ENCODE measurements at regions not wholly inside any gene's neighbourhood (a gene's known extent, or its start where the extent isn't known, plus 50 kb on each side); places are given as distances from the start of the nearest gene placed in this dataset.
"Not testable (repeated sequence)": the region's sequence is repeated elsewhere in the genome, so short reads cannot be mapped to it uniquely, and the experiment has no call there.

GRCh38 chr14:27836386-27836785 is 930.2 kb upstream of the FOXG1 start:
- no peak for DNase-seq (ENCODE audit: insufficient read length, low spot score)
- FAIRE-seq, result no peak
- TF ChIP-seq POLR2A (IDR thresholded peaks at IDR 0.05; ENCODE audit: low read depth, low read length), result no peak

GRCh38 chr14:27845241-27845850 is 921.2 kb upstream of the FOXG1 start:
- TF ChIP-seq POLR2A (IDR thresholded peaks at IDR 0.05; ENCODE audit: low read depth, low read length), result no peak
- DNase-seq (ENCODE audit: insufficient read length, low spot score) (no peak), FAIRE-seq (no peak)

DNA sequence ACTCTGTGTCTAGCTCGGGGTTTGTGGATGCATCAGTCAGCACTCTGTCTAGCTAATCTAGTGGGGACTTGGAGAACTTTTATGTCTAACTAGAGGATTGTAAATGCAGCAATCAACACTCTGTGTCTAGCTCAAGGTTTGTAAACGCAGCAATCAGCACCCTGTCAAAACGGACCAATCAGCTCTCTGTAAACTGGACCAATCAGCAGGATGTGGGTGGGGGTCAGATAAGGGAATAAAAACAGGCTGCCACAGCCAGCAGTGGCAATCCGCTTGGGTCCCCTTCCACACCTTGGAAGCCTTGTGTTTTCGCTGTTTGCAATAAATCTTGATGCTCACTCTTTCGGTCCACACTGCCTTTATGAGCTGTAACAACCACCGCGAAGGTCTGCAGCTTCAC is 920.7 kb upstream of the FOXG1 start:
- DNase-seq (ENCODE audit: insufficient read length, low spot score), result no peak
- TF ChIP-seq POLR2A (IDR thresholded peaks at IDR 0.05; ENCODE audit: low read depth, low read length), result no peak
- FAIRE-seq, result no peak

DNA sequence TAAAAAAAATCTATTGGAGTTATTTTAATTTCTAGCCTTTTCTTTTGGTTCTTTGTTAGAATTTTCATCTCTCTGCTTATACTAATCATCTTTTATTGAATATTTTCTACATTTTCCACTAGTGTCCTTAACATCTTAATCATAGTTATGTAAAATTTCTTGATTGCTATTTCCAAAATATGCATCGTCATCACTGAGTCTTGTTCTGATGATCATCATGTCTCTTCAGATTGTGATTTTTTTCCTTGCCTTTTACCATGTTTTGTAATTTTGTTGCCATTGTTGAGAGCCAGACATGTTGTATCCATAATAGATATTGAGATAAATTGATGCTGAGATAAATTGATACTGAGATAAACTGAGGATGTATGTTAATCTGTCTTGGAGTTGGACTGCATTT is 919.1 kb upstream of the FOXG1 start:
- not testable (repeated sequence) for DNase-seq (ENCODE audit: insufficient read length, low spot score); FAIRE-seq

GRCh38 chr14:27849193-27849592 is 917.4 kb upstream of the FOXG1 start:
- FAIRE-seq; DNase-seq (ENCODE audit: insufficient read length, low spot score): not testable (repeated sequence)

- DNase-seq (ENCODE audit: insufficient read length, low spot score) (no peak), FAIRE-seq (no peak)
- no peak for TF ChIP-seq POLR2A (IDR thresholded peaks at IDR 0.05; ENCODE audit: low read depth, low read length)
Measured at GRCh38 chr14:27862684-27863083, 903.9 kb upstream of the FOXG1 start.

DNA sequence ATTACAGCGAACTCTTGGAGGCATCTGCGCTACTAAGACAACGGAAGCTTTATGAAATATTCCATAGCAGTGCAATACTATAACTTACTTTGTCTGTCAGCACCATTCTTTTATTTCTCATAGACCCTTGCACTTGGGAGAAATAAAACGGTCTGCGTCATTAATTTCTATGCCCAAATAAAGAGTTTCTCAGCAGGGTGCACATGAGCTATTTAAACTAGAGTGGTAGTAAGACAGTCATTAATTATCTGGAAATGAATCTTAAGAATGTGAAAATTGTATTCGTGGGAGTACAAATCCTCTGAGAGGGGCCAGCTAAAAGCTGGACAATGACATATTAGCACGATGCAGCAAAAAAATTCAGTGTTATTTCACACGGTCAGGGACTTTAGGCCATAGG is 903.4 kb upstream of the FOXG1 start:
- DNase-seq (ENCODE audit: insufficient read length, low spot score) (no peak), FAIRE-seq (no peak)
- TF ChIP-seq POLR2A (IDR thresholded peaks at IDR 0.05; ENCODE audit: low read depth, low read length), result no peak

- DNase-seq (ENCODE audit: insufficient read length, low spot score) (no peak), FAIRE-seq (no peak)
- no peak for TF ChIP-seq POLR2A (IDR thresholded peaks at IDR 0.05; ENCODE audit: low read depth, low read length)
Measured at GRCh38 chr14:27881063-27881462, 885.5 kb upstream of the FOXG1 start.

DNA sequence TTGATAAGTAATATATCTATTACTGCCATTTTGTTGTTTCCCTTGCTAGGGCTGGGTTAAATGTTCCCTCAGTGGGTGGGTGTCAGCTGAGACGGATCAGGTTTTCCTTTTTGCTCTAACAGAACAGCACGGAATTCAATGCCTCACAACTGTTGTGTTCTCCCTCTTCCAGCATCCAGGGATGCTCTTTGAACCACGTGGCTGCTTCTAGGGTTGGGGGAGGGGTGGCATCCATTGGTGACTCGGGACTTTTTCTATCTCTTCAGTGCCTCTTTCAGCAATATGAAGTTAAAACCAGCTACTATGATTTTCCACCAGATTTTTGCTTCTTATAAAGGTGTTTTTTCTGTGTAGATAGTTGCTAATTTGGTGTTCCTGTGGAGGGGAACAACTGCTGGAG is 884.9 kb upstream of the FOXG1 start:
- no peak for TF ChIP-seq POLR2A (IDR thresholded peaks at IDR 0.05; ENCODE audit: low read depth, low read length)
- FAIRE-seq (no peak), DNase-seq (ENCODE audit: insufficient read length, low spot score) (no peak)

DNA sequence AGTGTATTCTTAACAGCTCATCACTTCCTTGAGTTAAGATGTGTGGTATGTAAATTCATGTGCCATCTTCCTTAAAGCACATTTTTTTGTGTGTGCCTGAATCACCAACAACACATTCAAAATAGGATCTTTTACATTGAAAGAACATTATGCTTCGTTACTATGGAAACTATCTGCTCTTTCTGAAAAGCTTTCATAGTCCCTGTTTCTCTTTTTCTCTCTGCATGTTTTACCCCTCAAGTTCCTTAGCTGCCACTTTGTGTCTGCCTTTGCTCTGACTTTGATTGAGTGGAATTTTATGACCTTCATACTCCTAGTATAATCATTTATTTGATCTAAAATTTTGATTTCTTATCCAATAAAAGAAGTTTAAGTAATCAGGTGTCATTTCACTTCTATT is 880.3 kb upstream of the FOXG1 start:
- DNase-seq (ENCODE audit: insufficient read length, low spot score), result no peak
- FAIRE-seq, result no peak
- TF ChIP-seq POLR2A (IDR thresholded peaks at IDR 0.05; ENCODE audit: low read depth, low read length), result no peak

DNA sequence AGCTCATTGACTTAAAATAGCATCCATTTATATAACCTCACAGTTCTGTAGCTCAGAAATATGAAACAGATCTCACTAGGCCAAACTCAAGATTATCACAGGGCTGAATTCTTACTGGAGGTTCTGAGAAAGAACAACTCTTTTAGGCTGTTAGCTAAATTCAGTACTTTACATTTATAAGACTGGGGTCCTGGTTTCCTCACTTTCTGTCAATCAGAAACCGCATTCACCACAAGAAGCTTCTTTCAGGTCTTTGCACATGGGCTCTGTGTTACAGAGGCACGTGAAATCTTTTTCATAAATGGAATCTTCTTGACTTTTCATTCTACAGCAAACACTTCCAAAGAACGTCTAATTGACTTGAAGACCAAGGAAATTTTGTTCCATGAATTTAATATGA is 876.3 kb upstream of the FOXG1 start:
- no peak for TF ChIP-seq POLR2A (IDR thresholded peaks at IDR 0.05; ENCODE audit: low read depth, low read length)
- DNase-seq (ENCODE audit: insufficient read length, low spot score), result no peak
- FAIRE-seq, result no peak

DNA sequence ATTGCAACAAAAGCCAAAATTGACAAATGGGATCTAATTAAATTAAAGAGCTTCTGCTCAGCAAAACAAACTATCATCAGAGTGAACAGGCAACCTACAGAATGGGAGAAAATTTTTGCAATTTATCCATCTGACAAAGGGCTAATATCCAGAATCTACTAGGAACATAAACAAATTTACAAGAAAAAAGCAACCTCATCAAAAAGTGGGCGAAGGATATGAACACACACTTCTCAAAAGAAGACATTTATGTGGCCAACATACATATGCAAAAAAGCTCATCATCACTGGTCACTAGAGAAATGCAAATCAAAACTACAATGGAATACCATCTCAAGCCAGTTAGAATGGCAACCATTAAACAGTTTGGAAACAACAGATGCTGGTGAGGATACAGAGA is 858.1 kb upstream of the FOXG1 start:
- DNase-seq (ENCODE audit: insufficient read length, low spot score); FAIRE-seq: not testable (repeated sequence)

- no peak for TF ChIP-seq POLR2A (IDR thresholded peaks at IDR 0.05; ENCODE audit: low read depth, low read length)
- DNase-seq (ENCODE audit: insufficient read length, low spot score) (no peak), FAIRE-seq (no peak)
Measured at GRCh38 chr14:27916326-27916725, 850.3 kb upstream of the FOXG1 start.

- FAIRE-seq (no peak), DNase-seq (ENCODE audit: insufficient read length, low spot score) (no peak)
- TF ChIP-seq POLR2A (IDR thresholded peaks at IDR 0.05; ENCODE audit: low read depth, low read length), result no peak
Measured at GRCh38 chr14:27917896-27918295, 848.7 kb upstream of the FOXG1 start.

DNA sequence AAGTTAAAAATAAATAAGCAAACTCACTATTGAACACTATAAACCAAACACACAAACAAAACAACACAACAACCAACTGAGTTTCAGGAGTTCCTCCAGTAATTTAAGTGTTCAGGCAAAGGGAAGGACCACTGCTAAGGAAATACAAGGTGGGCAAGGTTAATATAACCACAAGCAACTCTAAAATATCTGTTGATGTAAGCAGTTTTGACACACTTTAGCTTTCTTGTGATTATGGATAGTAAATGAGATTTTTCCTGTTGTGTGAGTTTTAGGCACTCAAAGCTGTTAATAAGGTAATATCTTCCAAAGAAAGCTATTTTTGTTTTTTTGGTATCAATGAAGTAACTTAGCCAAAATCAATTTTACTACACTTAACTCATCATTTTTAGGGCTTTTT is 839.1 kb upstream of the FOXG1 start:
- no peak for TF ChIP-seq POLR2A (IDR thresholded peaks at IDR 0.05; ENCODE audit: low read depth, low read length)
- no peak for DNase-seq (ENCODE audit: insufficient read length, low spot score)

DNA sequence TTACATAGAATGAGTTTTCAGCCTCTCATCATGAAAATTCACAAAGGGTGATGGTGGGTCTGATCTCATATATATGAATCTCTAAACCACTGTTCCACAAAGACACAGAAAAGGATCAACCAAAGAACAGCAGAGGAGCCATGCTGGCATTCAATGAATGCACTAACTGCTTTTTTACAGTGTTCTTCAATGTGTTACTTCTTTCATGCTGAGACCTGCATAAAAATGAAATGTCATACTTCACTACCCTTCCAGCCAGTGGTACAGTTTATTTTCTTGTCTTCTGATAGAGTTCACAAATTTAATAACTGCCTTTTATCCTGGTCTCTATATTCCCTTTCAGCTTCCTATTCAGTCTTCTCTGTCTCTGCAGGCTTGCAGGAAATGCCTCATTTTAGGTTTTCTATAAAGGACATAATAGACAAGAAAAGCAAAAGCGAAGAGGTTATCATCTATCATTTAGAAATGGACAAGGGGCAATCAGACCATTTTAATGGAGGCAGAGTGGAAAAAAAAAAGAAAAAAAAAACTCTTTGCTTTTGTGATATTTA is 836.7 kb upstream of the FOXG1 start:
- TF ChIP-seq POLR2A (IDR thresholded peaks at IDR 0.05; ENCODE audit: low read depth, low read length), result no peak
- FAIRE-seq, result no peak
- no peak for DNase-seq (ENCODE audit: insufficient read length, low spot score)

More for the DNA sequence above, 839.1 kb upstream of the FOXG1 start:
- FAIRE-seq, result no peak

Measured in H54 (cell line).